ENCODE measurements at regions not wholly inside any gene's neighbourhood (a gene's known extent, or its start where the extent isn't known, plus 50 kb on each side); places are given as distances from the start of the nearest gene placed in this dataset.
"Not testable (repeated sequence)": the region's sequence is repeated elsewhere in the genome, so short reads cannot be mapped to it uniquely, and the experiment has no call there.

DNA sequence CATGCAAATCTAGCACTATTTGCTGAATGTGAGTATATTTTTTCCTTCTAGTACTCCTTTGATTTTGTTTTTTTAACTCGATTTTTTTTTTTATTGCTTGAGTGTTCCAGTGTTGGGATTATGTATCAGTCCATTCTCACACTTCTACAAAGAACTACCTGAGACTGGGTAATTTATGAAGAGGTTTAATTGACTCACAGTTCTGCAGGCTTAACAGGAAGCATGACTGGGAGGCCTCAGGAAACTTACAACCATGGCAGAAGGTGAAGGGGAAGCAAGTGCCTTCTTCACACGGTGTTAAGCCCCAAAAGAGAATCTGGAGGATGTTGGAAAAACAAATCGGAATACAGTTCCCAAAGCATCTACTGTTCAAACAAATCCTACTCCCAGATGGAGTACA lies 69.1 kb downstream of the ZNF518B start:
- DNase-seq; intact Hi-C loops (cut with DNase I); ATAC-seq (ENCODE audit: poor library complexity): not testable (repeated sequence)

DNA sequence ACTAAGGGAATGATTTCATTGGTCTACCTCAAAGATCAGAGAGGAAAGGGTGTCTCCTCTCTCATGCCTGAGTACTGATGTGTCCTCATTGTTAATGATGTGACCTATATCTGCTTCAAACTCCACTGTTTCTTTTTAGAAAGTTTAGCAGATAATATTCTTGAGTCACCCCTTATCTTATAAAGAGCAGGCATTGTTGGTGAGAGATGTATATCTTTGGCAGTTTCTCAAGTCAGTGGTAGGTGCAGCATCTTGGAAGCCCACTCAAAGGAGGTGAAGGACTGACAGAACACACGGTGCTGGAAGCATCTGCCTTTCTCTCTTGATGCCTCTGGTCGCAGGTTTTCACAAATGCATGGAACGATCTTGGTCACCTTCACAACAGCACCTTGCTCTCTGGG lies 71.2 kb downstream of the ZNF518B start:
- intact Hi-C loops (cut with DNase I) = no loop called here
- ATAC-seq (ENCODE audit: poor library complexity) (no peak), DNase-seq (no peak)

DNA sequence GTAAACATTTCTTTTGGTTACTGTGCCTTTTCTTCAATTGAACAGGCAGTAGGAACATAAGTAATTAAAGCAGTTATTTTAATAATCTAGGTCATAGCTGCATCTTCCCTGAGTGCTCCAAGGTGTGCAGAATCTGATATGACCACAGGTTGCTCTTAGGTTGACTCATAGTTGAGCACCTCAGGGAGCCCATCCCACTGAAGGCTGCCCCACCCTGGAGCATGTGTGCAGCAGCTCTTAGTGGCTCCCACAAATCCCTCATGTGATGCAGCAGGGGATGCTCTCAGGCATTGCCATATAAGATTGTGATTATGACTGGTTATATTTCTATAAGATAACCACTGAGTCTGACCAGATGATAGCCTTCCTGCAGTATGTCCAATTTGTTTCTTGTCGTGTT lies 72.3 kb downstream of the ZNF518B start:
- DNase-seq = no peak
- ATAC-seq (ENCODE audit: poor library complexity) = no peak
- intact Hi-C loops (cut with DNase I) = no loop called here

DNA sequence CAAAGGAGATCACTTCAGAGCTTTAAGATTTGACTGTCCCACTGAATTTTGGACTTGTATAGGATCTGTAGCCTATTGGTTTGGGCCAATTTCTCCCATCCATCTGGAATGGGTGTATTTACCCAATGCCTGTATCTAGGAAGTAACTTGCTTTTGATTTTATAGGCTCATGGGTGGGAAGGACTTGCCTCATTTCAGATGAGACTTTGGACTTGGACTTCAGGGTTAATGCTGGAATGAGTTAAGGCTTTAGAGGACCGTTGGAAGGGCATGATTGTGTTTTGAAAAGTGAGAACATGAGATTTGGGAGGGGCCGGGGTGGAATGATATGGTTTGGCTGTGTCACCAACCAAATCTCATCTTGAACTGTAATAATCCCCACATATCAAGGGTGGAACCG lies 73.8 kb downstream of the ZNF518B start:
- ATAC-seq (ENCODE audit: poor library complexity) = no peak
- intact Hi-C loops (cut with DNase I) = no loop called here
- DNase-seq = no peak

DNA sequence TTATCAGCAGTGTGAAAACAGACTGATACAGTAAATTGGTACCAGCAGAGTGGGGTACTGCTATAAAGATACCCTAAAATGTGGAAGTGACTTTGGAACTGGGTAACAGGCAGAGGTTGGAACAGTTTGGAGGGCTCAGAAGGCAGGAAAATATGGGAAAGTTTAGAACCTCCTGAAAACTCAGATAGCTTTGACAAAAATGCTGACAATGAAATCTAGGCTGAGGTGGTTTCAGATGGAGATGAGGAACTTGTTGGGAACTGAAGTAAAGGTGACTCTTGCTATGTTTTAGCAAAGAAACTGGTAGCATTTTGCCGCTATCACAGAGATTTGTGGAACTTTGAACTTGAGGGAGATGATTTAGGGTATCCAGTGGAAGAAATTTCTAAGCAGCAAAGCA lies 75.1 kb downstream of the ZNF518B start:
- intact Hi-C loops (cut with DNase I); DNase-seq; ATAC-seq (ENCODE audit: poor library complexity): not testable (repeated sequence)

DNA sequence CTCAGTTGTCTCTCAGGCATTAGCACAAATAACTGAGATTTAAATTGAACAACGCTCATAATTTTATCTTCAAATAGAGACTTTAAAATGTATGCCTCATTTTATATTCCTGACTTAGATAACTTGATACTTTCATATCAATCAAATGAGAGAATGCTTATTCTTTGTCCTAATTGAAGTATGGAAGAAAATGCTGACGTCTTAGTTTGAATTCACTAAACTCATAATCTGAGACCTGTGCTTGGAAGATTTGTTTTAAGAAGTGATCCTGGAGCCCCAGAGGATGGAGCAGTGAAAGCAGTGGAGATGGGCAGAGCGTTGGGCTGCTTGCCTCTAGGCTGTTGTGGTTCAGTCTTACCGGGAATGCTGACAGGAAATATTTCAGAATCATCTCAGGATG lies 76.1 kb downstream of the ZNF518B start:
- intact Hi-C loops (cut with DNase I) = no loop called here
- ATAC-seq (ENCODE audit: poor library complexity) (no peak), DNase-seq (no peak)

DNA sequence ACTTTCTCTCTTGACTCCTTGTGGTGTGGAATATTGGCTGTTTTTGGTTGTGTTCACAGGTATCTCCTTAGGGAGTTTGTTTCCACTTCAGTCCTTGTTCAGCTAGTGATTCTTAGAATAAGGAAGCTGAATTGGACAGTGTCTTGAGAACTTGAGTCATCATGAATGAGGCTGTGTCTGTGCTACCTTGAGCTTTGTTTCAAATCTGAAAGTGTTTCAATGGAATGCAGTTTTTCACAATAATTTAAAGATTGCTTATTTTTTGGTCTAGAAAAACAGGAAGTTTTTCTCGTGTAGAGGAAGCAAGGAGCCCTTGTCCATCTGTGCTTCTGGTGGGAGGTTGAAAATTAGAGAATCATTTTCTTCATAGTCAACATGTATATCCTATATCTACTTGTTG lies 76.5 kb downstream of the ZNF518B start:
- intact Hi-C loops (cut with DNase I) = no loop called here
- no peak for DNase-seq
- no peak for ATAC-seq (ENCODE audit: poor library complexity)

DNA sequence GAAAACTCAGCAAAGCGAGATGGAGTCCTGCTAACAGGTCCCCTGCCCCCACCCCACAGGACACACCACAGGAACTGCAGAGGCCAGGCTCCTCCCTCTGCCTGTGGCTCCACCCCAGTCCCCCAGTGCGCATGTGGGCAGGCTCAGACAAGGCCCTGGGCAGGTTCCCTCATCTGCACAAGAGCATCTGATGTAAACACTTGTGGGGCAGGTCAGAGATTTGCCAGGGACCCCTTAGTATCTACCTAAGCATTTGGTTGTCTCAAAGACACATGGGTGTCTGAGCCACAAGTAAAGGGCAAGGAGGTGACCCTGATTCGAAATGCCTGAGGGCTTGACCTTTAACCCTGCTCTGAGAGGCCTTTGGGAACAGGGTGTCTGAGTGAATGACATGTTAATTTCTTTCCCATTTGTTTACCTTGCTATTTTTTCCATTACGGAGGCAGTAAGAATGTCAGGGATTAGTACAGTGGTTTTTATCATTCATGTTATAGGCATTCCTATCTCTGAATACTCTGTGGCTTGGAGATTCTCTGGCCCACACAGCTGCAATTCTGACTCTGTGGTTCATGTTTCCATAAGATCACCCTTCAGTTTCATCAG lies 85.3 kb downstream of the ZNF518B start:
- no peak for ATAC-seq (ENCODE audit: poor library complexity)
- intact Hi-C loops (cut with DNase I) = no loop called here
- DNase-seq = no peak

DNA sequence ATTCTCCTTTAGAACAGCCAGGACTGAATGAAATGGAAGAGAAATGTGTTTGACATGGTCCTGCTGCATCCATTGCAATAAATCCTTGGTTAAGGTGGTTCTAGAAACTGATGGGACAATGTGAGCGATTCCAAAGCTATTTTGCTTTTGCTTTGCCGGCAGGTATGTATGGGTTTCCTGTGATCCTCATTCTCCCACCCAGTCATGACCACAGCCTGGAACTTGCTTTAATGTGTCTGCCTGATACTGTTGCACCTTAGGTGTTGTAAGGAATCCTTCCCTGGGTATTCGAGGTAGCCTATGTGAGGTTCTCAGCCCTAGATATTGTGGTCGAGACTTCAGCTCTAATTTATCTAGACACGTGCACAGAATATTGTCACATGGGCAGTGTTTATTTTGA lies 86.1 kb downstream of the ZNF518B start:
- DNase-seq (no peak), ATAC-seq (ENCODE audit: poor library complexity) (no peak)
- intact Hi-C loops (cut with DNase I) = no loop called here

DNA sequence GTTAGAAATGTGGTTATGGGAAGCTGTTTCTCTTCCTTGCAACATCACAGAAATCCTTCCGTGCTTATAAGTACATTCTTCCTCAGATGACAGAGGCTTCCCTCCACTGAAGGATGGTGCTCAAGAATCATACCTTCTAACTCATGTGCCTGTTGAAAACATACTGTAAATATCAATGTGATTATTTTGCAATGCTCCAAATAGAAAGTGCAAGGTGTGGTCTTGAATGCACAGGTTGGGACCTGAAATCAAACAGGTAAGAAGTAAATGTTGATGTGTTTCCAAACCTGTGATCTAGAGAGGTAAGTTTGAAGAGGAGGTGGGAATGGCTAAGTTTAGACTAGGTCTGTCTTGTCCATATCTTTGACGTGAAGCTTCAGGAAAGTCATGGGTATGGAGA lies 87.7 kb downstream of the ZNF518B start:
- intact Hi-C loops (cut with DNase I) = no loop called here
- DNase-seq (no peak), ATAC-seq (ENCODE audit: poor library complexity) (no peak)

DNA sequence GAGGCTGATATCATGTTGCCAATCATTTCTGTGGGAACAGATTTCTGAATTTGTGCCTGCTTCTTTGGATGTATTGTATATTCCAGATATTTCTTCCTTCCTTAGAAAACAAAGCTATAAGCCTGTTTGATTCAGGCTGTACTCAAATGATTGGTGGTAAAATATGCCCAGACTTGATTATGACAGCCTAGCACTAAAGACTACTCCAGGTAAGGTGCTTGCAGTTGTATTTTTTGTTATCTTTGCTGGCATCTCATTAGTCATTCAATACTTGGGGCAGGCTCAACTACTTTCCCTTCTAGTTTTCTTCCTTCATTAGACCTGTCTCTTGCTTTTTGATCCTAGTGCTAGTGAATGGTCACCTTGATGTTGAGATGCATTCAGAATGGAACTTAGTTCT lies 90.6 kb downstream of the ZNF518B start:
- no peak for DNase-seq
- intact Hi-C loops (cut with DNase I) = no loop called here
- no peak for ATAC-seq (ENCODE audit: poor library complexity)

DNA sequence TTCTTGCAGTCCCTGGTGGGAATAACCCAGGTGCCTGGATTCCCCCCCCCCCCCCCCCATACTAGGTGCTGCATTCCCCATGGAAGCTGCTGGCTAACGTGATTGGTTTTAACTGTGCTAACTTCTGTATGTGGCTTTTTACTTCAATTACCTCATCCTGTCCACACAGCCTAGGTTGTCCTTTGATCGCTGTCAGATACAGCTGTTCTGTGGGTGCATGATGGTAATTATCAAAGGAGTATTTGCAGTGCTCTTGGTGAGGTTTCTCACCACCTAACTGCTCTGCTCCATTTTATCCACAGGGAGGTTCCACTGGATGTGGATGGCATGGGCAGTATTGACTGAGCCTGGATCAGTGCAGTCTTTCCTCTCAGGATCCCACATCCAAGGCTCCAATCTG lies 93.0 kb downstream of the ZNF518B start:
- intact Hi-C loops (cut with DNase I) = no loop called here
- ATAC-seq (ENCODE audit: poor library complexity) = no peak
- no peak for DNase-seq

DNA sequence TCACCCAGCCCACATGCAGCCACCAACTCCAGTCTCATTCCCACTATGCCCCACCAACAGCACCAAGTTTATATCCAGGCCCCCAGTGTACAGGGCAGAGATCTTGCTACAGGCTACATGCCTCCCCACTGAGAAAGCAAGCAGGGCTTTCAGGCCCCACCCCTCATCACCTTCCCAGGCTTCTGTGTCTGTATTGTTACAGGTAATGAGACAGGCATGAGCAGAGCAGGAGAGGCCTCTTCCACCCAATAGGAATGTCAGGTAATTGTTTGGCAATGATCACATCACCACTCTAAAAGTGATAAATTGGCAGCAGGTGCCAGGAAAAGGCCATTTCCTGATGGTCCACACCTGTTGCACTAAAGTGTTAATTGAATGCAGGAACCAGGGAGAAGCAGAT lies 102.5 kb downstream of the ZNF518B start:
- no peak for ATAC-seq (ENCODE audit: poor library complexity)
- intact Hi-C loops (cut with DNase I) = no loop called here
- no peak for DNase-seq

DNA sequence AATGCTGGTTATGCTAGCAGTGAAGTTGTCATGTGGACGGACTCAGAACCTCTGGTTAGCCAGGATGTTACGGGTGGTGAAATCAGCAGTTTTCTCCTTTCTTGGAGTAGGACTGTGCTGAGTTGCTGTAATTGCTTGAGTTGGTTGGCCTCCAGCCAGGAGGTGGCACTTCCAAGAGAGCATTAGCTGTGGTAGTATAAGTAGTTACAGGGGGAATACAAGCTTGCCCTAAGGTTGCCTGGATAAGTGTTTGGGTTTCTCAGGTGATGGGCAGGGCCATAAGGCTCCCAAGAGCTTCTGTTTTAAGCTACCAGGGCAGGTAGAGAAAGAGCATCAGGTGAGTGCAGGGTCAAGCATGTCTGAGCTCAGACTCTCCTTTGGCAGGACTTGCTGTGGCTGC lies 103.0 kb downstream of the ZNF518B start:
- no peak for DNase-seq
- no peak for ATAC-seq (ENCODE audit: poor library complexity)

DNA sequence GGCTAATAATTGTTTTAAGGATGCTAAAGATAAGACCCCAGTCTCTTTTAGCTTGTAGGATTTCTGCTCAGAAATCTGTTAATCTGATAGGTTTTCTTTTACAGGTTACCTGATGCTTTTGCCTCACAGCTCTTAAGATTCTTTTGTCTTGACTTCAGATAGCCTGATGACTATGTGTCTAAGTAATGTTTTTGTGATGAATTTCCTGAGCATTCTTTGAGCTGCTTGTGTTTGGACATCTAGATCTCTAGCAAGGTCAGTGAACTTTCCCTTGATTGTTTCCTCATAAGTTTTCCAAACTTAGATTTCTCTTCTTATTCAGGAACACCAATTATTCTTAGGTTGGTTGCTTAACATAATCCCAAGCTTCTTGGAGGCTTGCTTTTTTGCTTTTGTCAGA lies 104.1 kb downstream of the ZNF518B start:
- ATAC-seq (ENCODE audit: poor library complexity) = no peak
- intact Hi-C loops (cut with DNase I) = no loop called here
- no peak for DNase-seq

More for the DNA sequence above, 103.0 kb downstream of the ZNF518B start:
- intact Hi-C loops (cut with DNase I) = no loop called here

DNA sequence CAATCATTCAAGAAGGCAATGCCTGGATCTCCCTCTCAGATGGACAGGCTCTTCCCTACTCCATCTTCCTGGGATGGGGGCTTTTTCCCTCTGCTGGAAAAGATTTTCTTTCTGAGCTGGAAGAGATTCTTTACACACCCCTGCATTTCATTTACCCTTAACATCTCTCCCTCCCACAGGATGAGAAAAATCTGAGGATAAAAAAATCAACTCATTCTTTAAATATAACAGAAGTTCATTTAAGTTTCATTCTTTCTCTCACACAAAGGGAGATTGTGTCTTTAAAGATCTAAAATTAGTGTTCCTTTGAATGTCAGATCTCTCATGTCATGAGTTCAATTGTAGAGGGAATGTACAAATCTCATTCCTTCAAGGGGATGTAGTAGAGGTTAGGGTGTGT lies 109.0 kb downstream of the ZNF518B start:
- DNase-seq = no peak
- ATAC-seq (ENCODE audit: poor library complexity) = no peak
- intact Hi-C loops (cut with DNase I) = no loop called here

DNA sequence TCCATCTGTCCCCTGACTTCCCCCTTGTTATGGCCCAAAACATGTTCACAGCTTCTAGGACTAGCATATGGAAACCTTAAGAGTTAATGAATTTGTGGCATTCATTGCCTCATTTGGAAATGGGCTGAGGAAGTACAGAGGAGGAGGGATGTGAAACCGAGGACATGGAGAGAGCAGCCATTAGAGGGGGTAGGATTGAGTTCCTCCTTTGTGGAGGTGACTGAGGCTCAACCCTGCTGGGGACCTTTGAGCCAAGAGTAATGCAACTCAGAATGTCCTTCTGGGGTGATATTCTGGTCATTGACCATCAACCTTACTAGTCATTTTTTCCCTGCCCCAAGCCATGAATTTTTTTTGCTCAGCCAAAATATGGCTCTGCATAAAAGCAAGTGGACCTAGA lies 109.4 kb downstream of the ZNF518B start:
- no peak for DNase-seq
- ATAC-seq (ENCODE audit: poor library complexity) = no peak
- intact Hi-C loops (cut with DNase I) = no loop called here

DNA sequence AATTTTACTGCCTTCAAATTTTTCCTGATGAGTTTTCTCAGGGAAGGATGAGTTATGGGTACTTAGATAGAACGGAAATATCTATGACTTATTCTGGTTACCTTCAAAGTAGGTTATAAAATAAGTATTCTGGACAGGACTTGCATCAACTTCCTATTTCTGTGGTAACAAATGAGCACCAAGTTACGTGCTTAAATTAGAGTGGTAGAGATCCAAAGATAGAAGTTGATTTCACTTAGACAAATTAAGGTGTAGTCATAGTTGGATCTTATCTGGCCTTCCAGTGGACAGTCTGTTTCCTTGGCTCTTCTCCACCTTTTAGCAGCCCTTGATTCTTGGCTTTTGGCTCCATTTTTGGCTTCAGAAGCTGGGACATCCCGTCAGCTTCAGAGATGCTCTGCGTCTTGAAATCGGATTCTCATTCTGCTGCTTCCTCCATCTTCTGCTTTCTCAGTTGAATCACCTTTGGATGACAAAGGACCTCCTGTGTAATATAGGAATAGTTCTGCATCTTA lies 109.9 kb downstream of the ZNF518B start:
- no peak for ATAC-seq (ENCODE audit: poor library complexity)

DNA sequence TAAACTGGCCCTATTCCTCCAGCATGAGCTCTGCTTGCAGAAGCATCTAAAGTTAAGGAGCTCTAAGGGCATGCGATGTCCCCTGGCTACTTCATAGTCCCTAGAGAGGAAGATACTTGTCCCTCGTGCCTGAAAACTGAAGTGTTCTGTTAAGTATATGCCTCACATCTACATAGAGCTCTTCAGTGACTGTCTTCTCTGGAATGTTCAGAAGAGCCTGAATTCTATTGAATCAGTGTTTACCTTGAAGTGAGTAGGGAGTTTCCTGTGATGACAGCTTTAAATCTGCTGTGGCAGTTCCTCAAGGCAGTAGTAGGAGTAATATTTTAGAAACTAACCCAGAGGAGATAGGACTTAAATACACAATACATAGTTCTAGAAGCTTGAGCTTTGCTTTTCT lies 111.2 kb downstream of the ZNF518B start:
- ATAC-seq (ENCODE audit: poor library complexity) (no peak), DNase-seq (no peak)
- intact Hi-C loops (cut with DNase I) = no loop called here

More for the DNA sequence above, 109.9 kb downstream of the ZNF518B start:
- DNase-seq = no peak
- intact Hi-C loops (cut with DNase I) = no loop called here

DNA sequence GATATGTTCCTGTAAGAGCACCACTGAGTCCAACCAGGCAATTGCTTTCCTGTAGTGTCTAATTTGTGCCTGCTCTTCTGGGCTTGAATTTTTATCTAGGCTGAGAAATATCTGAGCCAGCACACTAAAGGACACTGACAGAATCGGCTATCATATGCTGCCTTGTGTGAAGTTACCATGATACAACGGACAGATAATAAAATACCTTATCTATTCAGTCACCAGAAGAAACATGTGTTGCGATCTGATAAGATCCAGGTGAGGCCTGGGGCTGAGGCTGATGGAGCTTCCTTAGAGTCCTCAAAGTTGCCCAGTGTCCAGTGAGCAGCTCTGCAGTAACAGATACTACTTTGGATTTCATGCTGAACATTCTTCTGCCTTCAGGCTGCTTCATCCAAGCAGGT lies 111.8 kb downstream of the ZNF518B start:
- no peak for ATAC-seq (ENCODE audit: poor library complexity)
- no peak for DNase-seq

DNA sequence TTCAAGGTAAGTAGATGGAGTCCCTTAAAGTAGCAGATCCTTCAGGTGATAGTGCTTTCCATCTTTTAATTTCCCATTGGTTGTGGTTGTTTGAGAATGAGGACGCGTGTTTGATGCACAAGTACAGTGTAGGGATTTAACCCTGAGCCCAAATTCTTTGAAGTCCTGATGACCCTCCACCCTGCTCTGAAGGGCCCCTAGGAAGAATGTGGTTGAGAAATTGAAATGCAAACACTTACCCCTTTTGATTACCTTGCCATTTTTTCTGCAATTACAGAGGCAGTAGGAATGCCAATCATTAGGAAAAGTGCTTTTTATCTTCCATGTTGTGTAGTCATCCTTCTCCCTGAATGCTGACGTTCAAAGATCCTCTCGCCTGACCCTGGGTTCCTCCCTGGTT lies 112.4 kb downstream of the ZNF518B start:
- DNase-seq = no peak
- no peak for ATAC-seq (ENCODE audit: poor library complexity)
- intact Hi-C loops (cut with DNase I) = no loop called here

More for the DNA sequence above, 111.8 kb downstream of the ZNF518B start:
- intact Hi-C loops (cut with DNase I) = no loop called here
